ENCODE measurements at regions not wholly inside any gene's neighbourhood (a gene's known extent, or its start where the extent isn't known, plus 50 kb on each side); places are given as distances from the start of the nearest gene placed in this dataset.

DNA sequence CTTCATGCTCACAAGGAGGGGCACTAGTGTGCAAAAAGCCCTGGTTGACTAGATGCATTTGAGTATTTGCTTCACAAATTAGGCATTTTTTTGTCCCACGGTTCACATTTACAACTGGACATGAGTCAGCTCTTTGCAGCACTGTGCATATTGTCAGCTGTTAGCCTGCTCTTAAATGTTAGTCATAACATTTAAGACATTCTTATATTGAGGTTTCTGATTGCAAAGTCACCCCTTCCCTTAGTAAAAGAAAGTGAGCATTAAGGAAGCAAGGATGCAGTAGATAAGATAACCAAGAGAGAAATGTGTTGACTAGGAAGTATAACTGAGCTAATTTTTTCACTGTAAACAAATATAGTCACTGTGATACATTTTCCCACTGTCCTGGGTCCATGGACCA lies 132.6 kb upstream of the CTTNBP2NL start:
- no peak overlapping the region for H3K4me3 ChIP-seq (ENCODE audit: low read length, poor library complexity, severe bottlenecking)
- no peak overlapping the region for H2AFZ ChIP-seq (ENCODE audit: low read length)
- TF ChIP-seq, protein P1, sequence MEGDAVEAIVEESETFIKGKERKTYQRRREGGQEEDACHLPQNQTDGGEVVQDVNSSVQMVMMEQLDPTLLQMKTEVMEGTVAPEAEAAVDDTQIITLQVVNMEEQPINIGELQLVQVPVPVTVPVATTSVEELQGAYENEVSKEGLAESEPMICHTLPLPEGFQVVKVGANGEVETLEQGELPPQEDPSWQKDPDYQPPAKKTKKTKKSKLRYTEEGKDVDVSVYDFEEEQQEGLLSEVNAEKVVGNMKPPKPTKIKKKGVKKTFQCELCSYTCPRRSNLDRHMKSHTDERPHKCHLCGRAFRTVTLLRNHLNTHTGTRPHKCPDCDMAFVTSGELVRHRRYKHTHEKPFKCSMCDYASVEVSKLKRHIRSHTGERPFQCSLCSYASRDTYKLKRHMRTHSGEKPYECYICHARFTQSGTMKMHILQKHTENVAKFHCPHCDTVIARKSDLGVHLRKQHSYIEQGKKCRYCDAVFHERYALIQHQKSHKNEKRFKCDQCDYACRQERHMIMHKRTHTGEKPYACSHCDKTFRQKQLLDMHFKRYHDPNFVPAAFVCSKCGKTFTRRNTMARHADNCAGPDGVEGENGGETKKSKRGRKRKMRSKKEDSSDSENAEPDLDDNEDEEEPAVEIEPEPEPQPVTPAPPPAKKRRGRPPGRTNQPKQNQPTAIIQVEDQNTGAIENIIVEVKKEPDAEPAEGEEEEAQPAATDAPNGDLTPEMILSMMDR (conservative IDR thresholded peaks at IDR 0.05; ENCODE audit: low read length), result no peak
- TF ChIP-seq EZH2phosphoT487 (IDR thresholded peaks at IDR 0.05; ENCODE audit: borderline replicate concordance), result no peak
- H3K4me1 ChIP-seq (ENCODE audit: insufficient read depth, low read length, poor library complexity, severe bottlenecking), result no peaks in the 10 kb centered on the region
- H3K9me2 ChIP-seq (replicated peaks; ENCODE audit: low read depth, low read length), result no peaks in the 10 kb centered on the region
- H3K27me3 ChIP-seq (ENCODE audit: insufficient read depth, low read length, poor library complexity, severe bottlenecking), result no peaks in the 10 kb centered on the region
- no peaks in the 10 kb centered on the region for H3K79me2 ChIP-seq (ENCODE audit: insufficient read depth, low read length)
- H4K20me1 ChIP-seq (ENCODE audit: insufficient read depth, low read length, poor library complexity, severe bottlenecking), result no peaks in the 10 kb centered on the region
- H3K36me3 ChIP-seq (ENCODE audit: insufficient read depth, low read length), result no peaks in the 10 kb centered on the region
- H3K9me3 ChIP-seq (ENCODE audit: insufficient read depth, low read depth, low read length), result no peaks in the 10 kb centered on the region
- no peaks in the 10 kb centered on the region for H3F3A ChIP-seq (ENCODE audit: low read depth)
- no peak overlapping the region for H3K4me2 ChIP-seq (ENCODE audit: low read depth, low read length, poor library complexity, severe bottlenecking)
- no peak overlapping the region for H3K9ac ChIP-seq (ENCODE audit: low read depth, low read length, poor library complexity, severe bottlenecking)

DNA sequence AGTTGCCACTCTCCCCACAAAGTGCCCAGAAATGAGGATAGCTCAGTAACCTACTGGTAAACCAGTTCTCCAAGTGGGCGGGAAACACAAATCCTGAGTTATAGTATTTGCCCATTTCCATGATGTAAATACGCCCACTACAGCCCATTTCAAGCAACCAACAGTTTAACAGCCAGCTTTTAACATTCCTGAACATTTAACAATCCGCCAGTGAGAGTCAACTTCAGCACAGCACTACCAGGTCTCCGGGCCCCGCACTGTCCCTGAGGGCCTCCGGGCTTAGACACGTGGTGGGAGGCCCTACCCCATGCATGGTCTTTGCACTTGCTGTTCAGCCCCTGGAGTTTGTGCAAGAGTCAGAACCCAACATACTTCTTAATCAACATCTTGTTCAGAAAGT lies 132.0 kb upstream of the CTTNBP2NL start:
- Histone ChIP-seq H3K9me2 (replicated peaks; ENCODE audit: low read depth, low read length) (no peaks in the 10 kb centered on the region), H3K4me1 (ENCODE audit: insufficient read depth, low read length, poor library complexity, severe bottlenecking) (no peaks in the 10 kb centered on the region), H2AFZ (ENCODE audit: low read length) (no peak overlapping the region), H4K20me1 (ENCODE audit: insufficient read depth, low read length, poor library complexity, severe bottlenecking) (no peaks in the 10 kb centered on the region), H3K27me3 (ENCODE audit: insufficient read depth, low read length, poor library complexity, severe bottlenecking) (no peaks in the 10 kb centered on the region), H3K4me3 (ENCODE audit: low read length, poor library complexity, severe bottlenecking) (no peak overlapping the region), H3K4me2 (ENCODE audit: low read depth, low read length, poor library complexity, severe bottlenecking) (no peak overlapping the region), H3K9me3 (ENCODE audit: insufficient read depth, low read depth, low read length) (no peaks in the 10 kb centered on the region), H3K36me3 (ENCODE audit: insufficient read depth, low read length) (no peaks in the 10 kb centered on the region), H3K79me2 (ENCODE audit: insufficient read depth, low read length) (no peaks in the 10 kb centered on the region), H3F3A (ENCODE audit: low read depth) (no peaks in the 10 kb centered on the region), H3K9ac (ENCODE audit: low read depth, low read length, poor library complexity, severe bottlenecking) (no peak overlapping the region)
- TF ChIP-seq, protein P1 (conservative IDR thresholded peaks at IDR 0.05; ENCODE audit: low read length), result no peak
- TF ChIP-seq EZH2phosphoT487 (IDR thresholded peaks at IDR 0.05; ENCODE audit: borderline replicate concordance), result no peak

DNA sequence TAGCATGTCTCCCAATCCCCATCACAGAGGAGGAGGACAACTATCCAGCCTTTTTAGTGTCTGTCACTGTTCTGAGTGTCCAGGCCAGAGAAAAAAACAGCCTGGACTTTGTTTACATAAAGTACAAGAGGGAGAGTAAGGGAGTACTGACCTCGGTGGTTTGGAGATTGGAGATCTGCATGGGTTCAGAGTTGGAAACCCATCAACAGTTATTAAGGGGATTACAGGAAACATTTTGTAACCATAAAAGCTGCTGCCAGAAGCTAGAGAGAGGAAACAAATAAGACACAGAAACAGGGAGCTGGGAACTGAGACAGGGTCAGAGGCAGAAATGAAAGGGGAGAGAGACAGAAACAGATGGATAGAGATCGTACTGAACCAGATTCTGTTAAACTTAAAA lies 131.5 kb upstream of the CTTNBP2NL start:
- Histone ChIP-seq H3K4me1 (ENCODE audit: insufficient read depth, low read length, poor library complexity, severe bottlenecking) (no peaks in the 10 kb centered on the region), H2AFZ (ENCODE audit: low read length) (no peak overlapping the region), H3K4me2 (ENCODE audit: low read depth, low read length, poor library complexity, severe bottlenecking) (no peak overlapping the region), H3F3A (ENCODE audit: low read depth) (no peaks in the 10 kb centered on the region), H4K20me1 (ENCODE audit: insufficient read depth, low read length, poor library complexity, severe bottlenecking) (no peaks in the 10 kb centered on the region), H3K9ac (ENCODE audit: low read depth, low read length, poor library complexity, severe bottlenecking) (no peak overlapping the region), H3K4me3 (ENCODE audit: low read length, poor library complexity, severe bottlenecking) (no peak overlapping the region), H3K27me3 (ENCODE audit: insufficient read depth, low read length, poor library complexity, severe bottlenecking) (no peaks in the 10 kb centered on the region), H3K9me2 (replicated peaks; ENCODE audit: low read depth, low read length) (no peaks in the 10 kb centered on the region), H3K9me3 (ENCODE audit: insufficient read depth, low read depth, low read length) (no peaks in the 10 kb centered on the region), H3K79me2 (ENCODE audit: insufficient read depth, low read length) (no peaks in the 10 kb centered on the region), H3K36me3 (ENCODE audit: insufficient read depth, low read length) (no peaks in the 10 kb centered on the region)
- TF ChIP-seq EZH2phosphoT487 (IDR thresholded peaks at IDR 0.05; ENCODE audit: borderline replicate concordance), result no peak
- TF ChIP-seq, protein P1 (conservative IDR thresholded peaks at IDR 0.05; ENCODE audit: low read length), result no peak
